Hypothalamus (tissue), 51 donors: ENCODE measurements at regions not wholly inside any gene's neighbourhood (a gene's known extent, or its start where the extent isn't known, plus 50 kb on each side); places are given as distances from the start of the nearest gene placed in this dataset.
"Not testable (repeated sequence)": the region's sequence is repeated elsewhere in the genome, so short reads cannot be mapped to it uniquely, and the experiment has no call there.

ENCODE experiments used
- DNase-seq, 51 donors: peaks; one replicate each; lab custom pipeline; 2025; lab: John Stamatoyannopoulos, UW

- no peak for DNase-seq
These were observed 73.3 kb upstream of the TOP1 start for GRCh38 chr20:40955326-40955725.

- not testable (repeated sequence) for DNase-seq
These were observed 72.8 kb upstream of the TOP1 start for GRCh38 chr20:40955826-40956225.

GRCh38 chr20:40956542-40957264 lies 71.9 kb upstream of the TOP1 start:
- DNase-seq, result peak in 3 of 51 donors; percentile 4 to 11 (median 5)

- no peak for DNase-seq
These were observed 71.3 kb upstream of the TOP1 start for GRCh38 chr20:40957265-40957760.

- DNase-seq, result no peak
These were observed 70.0 kb upstream of the TOP1 start for GRCh38 chr20:40958598-40958997.

- DNase-seq, result no peak
These were observed 69.1 kb upstream of the TOP1 start for GRCh38 chr20:40959325-40960092.

- no peak for DNase-seq
These were observed 68.5 kb upstream of the TOP1 start for GRCh38 chr20:40960101-40960500.

GRCh38 chr20:40960521-40960956 lies 68.1 kb upstream of the TOP1 start:
- DNase-seq, result no peak

- DNase-seq, result no peak
These were observed 67.4 kb upstream of the TOP1 start for GRCh38 chr20:40961176-40961575.

GRCh38 chr20:40961686-40962640 lies 66.7 kb upstream of the TOP1 start:
- DNase-seq, result no peak

- DNase-seq, result peak in 50 of 51 donors; percentile 1 to 75 (median 34)
These were observed 65.7 kb upstream of the TOP1 start for GRCh38 chr20:40962733-40963504.

- DNase-seq, result no peak
These were observed 65.1 kb upstream of the TOP1 start for GRCh38 chr20:40963505-40963845.

- DNase-seq, result no peak
These were observed 63.0 kb upstream of the TOP1 start for GRCh38 chr20:40965671-40966070.

- DNase-seq, result no peak
These were observed 62.5 kb upstream of the TOP1 start for GRCh38 chr20:40966103-40966502.

- DNase-seq, result no peak
These were observed 62.0 kb upstream of the TOP1 start for GRCh38 chr20:40966516-40967185.

GRCh38 chr20:40967700-40968099 lies 60.9 kb upstream of the TOP1 start:
- no peak for DNase-seq

- DNase-seq, result peak in 50 of 51 donors; percentile 4 to 83 (median 59)
These were observed 59.6 kb upstream of the TOP1 start for GRCh38 chr20:40968816-40969562.

- no peak for DNase-seq
These were observed 58.4 kb upstream of the TOP1 start for GRCh38 chr20:40970218-40970617.

- DNase-seq, result no peak
These were observed 51.4 kb upstream of the TOP1 start for GRCh38 chr20:40977218-40977617.
